H1 (cell line): ENCODE measurements at regions not wholly inside any gene's neighbourhood (a gene's known extent, or its start where the extent isn't known, plus 50 kb on each side); places are given as distances from the start of the nearest gene placed in this dataset.

Experiments used
- CHD7 ChIP-seq: fragments of 300-600 bp; sonication (generic); IDR thresholded peaks from 2 replicates; pipeline ENCODE4 v1.7.1; 2012; ENCODE audit warnings: low read length, moderate library complexity, mild to moderate bottlenecking, inconsistent platforms; ENCODE audit not compliant: insufficient replicate concordance
- GABPA ChIP-seq: IDR thresholded peaks from 2 replicates; pipeline ENCODE4 v1.6.1; 2011; ENCODE audit warnings: mild to moderate bottlenecking, low read length, moderate library complexity, borderline replicate concordance; ENCODE audit not compliant: insufficient read depth
- JUN ChIP-seq: IDR thresholded peaks from 2 replicates; pipeline ENCODE4 v1.6.1; 2011; ENCODE audit warnings: low read depth, mild to moderate bottlenecking, improper control_type of control experiment, low read length
- SP2 ChIP-seq: IDR thresholded peaks from 2 replicates; pipeline ENCODE4 v1.6.1; 2012; ENCODE audit warnings: mild to moderate bottlenecking, low read length, inconsistent platforms
- USF2 ChIP-seq: IDR thresholded peaks from 2 replicates; pipeline ENCODE4 v1.6.1; 2011; ENCODE audit warnings: low read length, improper control_type of control experiment

DNA sequence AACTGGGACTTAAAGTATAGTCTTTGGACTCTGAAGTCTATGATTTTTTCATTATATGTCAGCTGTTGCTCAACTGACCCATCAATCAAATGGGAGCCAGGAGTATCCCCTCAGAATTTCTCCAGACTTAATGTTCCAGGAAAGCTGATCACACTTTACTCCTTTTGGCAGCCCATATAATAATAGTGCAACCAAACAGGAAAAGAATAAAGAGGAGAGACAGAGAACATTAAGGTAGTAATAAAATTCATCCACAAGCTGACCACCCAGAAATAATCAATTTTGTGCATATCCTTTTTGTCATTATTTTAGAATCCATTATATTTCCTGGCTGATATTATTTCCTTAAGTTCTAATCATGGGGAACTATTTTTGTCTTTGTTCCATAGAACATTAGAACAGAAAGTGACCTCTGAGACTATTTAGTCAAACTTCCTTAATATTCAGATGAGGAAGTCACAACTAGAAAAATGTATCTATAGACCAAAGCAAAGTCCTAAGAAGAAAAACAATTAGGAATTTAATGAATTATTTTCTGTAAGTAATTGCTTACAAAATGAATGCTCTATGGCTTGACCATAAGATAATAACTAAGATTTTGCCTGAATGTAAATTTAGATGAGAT, 238.1 kb upstream of the SEL1L start (continued):
- TF ChIP-seq CHD7 (no peak), USF2 (no peak), SP2 (no peak), GABPA (no peak), JUN (no peak)
